Cardiac fibroblast (primary cell): ENCODE measurements at regions not wholly inside any gene's neighbourhood (a gene's known extent, or its start where the extent isn't known, plus 50 kb on each side); places are given as distances from the start of the nearest gene placed in this dataset.

Experiments used
- DNase-seq, 2 donors: peaks; one replicate each; pipeline versions ENCODE4 v3.0.0 to v3.0.0-alpha.2; 2010; ENCODE audit warnings: low read depth in 2 of 2
- H3K4me3 ChIP-seq, 2 donors: replicated peaks in 1 of 2; 1 replicate in 1 of 2; 2 replicates in 1 of 2; pipeline ENCODE4 v1.5.1; 2011; ENCODE audit warnings: low read depth in 2 of 2, low read length in 2 of 2, mild to moderate bottlenecking in 2 of 2, moderate library complexity in 1 of 2
- CTCF ChIP-seq: IDR thresholded peaks from one replicate; pipeline ENCODE4 v1.5.1; 2011; ENCODE audit warnings: low read depth, mild to moderate bottlenecking, low read length, inconsistent platforms

GRCh38 chr2:151176661-151177060 is 85.0 kb downstream of the RBM43 start:
- no peak overlapping the region for H3K4me3 ChIP-seq
- no peak for DNase-seq
- no peak for TF ChIP-seq CTCF

GRCh38 chr2:151175864-151176263 is 85.8 kb downstream of the RBM43 start:
- TF ChIP-seq CTCF, result no peak
- no peak for DNase-seq
- H3K4me3 ChIP-seq, result no peak overlapping the region

- H3K4me3 ChIP-seq, result no peak overlapping the region
- TF ChIP-seq CTCF, result no peak
- DNase-seq, result no peak
Measured at GRCh38 chr2:151174127-151174526, 87.5 kb downstream of the RBM43 start.

GRCh38 chr2:151171186-151171585 is 90.5 kb downstream of the RBM43 start:
- DNase-seq, result no peak
- no peak for TF ChIP-seq CTCF
- no peak overlapping the region for H3K4me3 ChIP-seq

GRCh38 chr2:151166410-151166809 is 95.3 kb downstream of the RBM43 start:
- no peak for TF ChIP-seq CTCF
- no peak overlapping the region for H3K4me3 ChIP-seq
- no peak for DNase-seq

GRCh38 chr2:151165105-151165684 is 96.5 kb downstream of the RBM43 start:
- no peak overlapping the region for H3K4me3 ChIP-seq
- DNase-seq, result no peak
- no peak for TF ChIP-seq CTCF
